ENCODE measurements at regions not wholly inside any gene's neighbourhood (a gene's known extent, or its start where the extent isn't known, plus 50 kb on each side); places are given as distances from the start of the nearest gene placed in this dataset.

DNA sequence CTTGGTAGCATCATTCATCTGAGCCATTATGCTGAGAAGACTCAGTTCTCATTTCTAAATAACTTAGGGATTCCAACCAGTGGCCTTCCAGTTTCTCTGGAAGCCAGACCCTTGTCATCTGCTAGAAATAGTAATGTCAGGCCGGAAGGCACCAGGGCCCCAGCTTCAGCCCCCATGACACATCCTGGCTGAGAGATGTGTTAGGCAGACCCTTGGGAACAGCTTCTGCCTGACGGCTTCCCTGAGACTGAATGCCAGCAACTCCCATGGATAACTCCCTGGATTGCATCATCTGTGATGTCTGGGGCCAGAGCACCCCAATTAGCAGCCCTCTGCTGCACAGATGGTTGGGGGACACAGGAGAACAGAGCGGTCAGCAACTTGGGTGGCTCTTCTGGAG, 583.5 kb upstream of the TBX3 start:
- Histone ChIP-seq H3K9ac (no peak overlapping the region), H3K4me1 (peaks cover 0 to 8% (median 2%) of the 10 kb centered on the region in 10 experiments; a peak in 12 of 20 replicates), H3K27me3 (no peaks in the 10 kb centered on the region), H4K20me1 (no peaks in the 10 kb centered on the region), H3K4me3 (no peak overlapping the region), H3K27ac (no peak overlapping the region), H3K36me3 (no peaks in the 10 kb centered on the region), H3K4me2 (no peak overlapping the region), H3K9me3 (replicated peaks in 1 of 11) (no peaks in the 10 kb centered on the region)
- TF ChIP-seq Cebpa-rat (IDR thresholded peaks at IDR 0.05) = no peak

DNA sequence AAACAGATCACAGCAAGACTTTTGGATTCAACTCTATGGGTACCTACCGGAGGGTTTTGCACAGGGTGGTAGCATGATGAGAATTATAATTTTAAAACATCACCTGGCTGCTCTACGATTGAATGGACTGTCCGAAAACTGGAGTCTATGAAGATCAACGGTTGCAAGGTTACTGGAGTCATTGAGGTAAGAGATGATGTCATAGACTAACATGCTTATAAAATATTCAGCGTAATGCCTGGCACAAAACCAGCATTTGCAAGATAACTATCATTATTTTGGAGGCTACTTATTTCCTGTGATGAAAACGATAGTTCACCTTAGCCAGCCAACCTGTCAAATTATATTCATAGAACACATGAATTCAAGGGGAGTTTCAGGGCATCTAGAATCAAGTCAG, 580.6 kb upstream of the TBX3 start:
- no peak for TF ChIP-seq Cebpa-rat (IDR thresholded peaks at IDR 0.05)
- Histone ChIP-seq H3K9me3 (replicated peaks in 1 of 11) (no peaks in the 10 kb centered on the region), H3K27me3 (no peaks in the 10 kb centered on the region)

DNA sequence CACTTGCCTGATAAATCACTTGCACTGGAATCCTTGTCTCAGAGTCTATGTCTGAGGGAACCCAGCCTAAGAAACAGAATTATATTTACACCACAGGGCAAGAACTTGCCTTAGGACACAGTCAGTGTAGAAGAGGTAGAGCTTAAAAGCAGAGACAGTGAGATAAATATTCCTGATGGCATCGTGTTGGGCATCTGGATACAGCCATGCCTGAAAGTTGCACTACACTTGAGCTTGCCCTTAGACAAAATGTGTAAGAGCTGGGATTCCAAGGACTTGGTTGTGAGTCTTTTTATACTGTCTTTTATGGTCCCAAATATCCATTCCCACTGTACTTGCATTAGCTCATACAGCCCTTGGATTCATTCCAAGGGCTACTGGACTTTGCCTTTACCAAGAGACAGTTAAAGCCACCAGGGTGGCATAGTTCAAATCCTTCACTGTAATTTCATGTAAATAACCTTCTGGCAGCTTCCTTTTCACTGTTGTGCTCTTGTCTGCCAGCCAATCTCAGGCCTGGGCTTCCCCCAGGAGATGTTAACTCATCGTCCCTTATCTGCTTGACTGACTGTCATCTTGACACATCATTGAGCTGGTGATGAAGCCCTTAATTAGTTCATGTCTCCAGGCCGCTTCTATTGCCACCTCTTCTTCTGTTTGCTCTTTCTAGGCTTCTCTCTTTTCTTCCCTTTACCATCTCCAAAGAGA, 577.9 kb upstream of the TBX3 start:
- no peak for TF ChIP-seq Cebpa-rat (IDR thresholded peaks at IDR 0.05)
- H4K20me1 ChIP-seq = no peaks in the 10 kb centered on the region
- H3K4me2 ChIP-seq = peak overlapping the region in 9 of 11 experiments; percentile 2 to 66 (median 41); a peak in 16 of 22 replicates
- H3K4me3 ChIP-seq = no peak overlapping the region
- peaks cover 0 to 27% (median 19%) of the 10 kb centered on the region in 10 experiments; a peak in 14 of 20 replicates for H3K4me1 ChIP-seq
- no peaks in the 10 kb centered on the region for H3K36me3 ChIP-seq
- H3K27me3 ChIP-seq = no peaks in the 10 kb centered on the region
- no peak overlapping the region; a peak in 1 of 22 replicates for H3K9ac ChIP-seq
- peak overlapping the region in 2 of 11 experiments; percentile 3; a peak in 1 of 22 replicates for H3K27ac ChIP-seq
- H3K9me3 ChIP-seq (replicated peaks in 1 of 11) = no peaks in the 10 kb centered on the region

More for the DNA sequence above, 580.6 kb upstream of the TBX3 start:
- H3K4me1 ChIP-seq = peaks cover 0 to 27% (median 19%) of the 10 kb centered on the region in 10 experiments; a peak in 14 of 20 replicates
- no peak overlapping the region for H3K9ac ChIP-seq
- no peaks in the 10 kb centered on the region for H4K20me1 ChIP-seq
- H3K36me3 ChIP-seq = no peaks in the 10 kb centered on the region
- no peak overlapping the region for H3K27ac ChIP-seq
- no peak overlapping the region for H3K4me3 ChIP-seq
- H3K4me2 ChIP-seq = no peak overlapping the region

DNA sequence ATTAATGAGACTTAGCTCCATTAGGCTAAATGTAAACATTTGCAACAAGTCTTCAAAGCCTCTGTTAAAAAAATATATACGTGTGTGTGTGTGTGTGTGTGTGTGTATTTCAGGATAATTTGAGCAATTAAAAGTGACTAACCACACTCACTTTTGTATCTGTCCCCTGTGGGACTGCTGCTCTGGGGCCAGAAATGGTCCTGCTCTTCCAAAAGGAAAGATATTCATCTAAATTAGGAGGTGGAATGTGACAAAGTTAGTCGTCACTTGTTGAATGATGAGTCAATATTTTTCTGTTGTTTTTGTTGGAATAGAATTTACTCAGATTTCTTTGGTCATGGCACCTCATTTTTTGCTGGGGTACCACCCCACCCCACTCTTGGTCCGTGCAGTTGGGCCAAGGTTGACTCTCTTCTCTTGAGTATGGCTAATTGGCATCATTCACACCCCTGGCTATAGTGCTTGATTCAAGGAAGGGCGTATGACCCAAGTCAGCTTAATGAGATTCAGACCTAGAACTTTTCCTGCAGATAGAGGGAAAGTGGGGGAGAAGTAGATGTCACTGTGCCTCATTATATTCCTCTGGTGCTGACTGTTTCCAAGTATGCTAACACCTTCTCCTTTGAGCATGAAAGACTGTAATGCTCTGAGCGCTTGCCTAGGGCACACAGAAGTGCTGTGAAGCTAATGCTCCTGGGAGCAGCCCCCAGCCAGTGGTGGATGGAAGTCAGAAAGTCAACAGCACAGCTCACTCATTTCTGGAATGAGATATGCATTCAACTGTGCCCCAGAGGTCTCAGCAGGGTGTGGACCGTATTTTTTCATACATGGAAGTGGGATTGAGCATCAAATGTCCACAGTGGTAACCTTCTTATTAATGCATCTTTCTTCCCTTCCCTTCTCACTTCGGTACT, 577.0 kb upstream of the TBX3 start:
- no peak overlapping the region for H3K4me3 ChIP-seq
- no peak for TF ChIP-seq Cebpa-rat (IDR thresholded peaks at IDR 0.05)
- H3K9me3 ChIP-seq (replicated peaks in 1 of 11) = no peaks in the 10 kb centered on the region
- H3K4me1 ChIP-seq = peaks cover 0 to 27% (median 19%) of the 10 kb centered on the region in 10 experiments; a peak in 14 of 20 replicates
- no peaks in the 10 kb centered on the region for H4K20me1 ChIP-seq
- no peaks in the 10 kb centered on the region for H3K36me3 ChIP-seq
- H3K9ac ChIP-seq = no peak overlapping the region; a peak in 1 of 22 replicates
- H3K4me2 ChIP-seq = peak overlapping the region in 7 of 11 experiments; percentile 2 to 66 (median 56); a peak in 14 of 22 replicates
- peak overlapping the region in 1 of 11 experiments; percentile 3; a peak in 1 of 22 replicates for H3K27ac ChIP-seq
- no peaks in the 10 kb centered on the region for H3K27me3 ChIP-seq

DNA sequence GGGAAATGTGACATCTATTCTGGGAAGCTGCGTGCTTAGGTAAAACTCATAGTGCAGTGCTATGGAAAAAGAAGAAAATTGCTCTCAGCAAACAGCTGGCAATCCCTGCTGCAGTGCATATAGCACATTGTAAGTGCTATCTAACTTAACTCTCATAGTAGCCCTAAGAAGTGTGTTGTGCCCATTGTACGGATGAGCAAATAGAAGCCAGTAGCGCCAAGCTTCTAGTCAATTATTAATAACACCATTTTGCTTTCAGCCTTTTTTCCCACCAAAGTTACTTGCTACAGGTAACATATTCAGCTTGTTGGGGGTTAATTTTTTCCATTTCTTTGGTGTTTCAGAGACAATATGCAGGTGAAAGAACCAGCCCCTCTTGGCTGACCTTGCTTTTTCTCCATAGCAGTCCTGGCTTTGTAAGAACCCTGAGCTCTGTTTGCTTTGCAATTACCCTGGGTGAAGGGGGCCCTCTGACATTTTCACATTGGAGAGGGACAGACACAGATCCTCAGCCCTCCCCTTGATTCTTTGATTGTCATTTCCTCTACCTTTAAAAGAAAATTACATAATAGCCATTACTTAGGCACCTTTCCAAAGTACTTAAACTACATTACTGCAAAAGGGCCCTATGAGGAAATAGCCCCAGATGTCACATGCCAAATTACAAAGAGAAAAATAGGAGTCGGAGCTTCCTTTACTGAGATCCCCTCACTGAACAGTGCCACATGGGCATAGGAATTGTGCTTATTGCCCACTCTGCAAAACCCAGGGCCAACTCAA, 576.2 kb upstream of the TBX3 start:
- no peaks in the 10 kb centered on the region for H4K20me1 ChIP-seq
- no peaks in the 10 kb centered on the region for H3K27me3 ChIP-seq
- peak overlapping the region in 3 of 11 experiments; percentile 56 to 64 (median 61); a peak in 2 of 22 replicates for H3K4me2 ChIP-seq
- no peak overlapping the region for H3K4me3 ChIP-seq
- no peaks in the 10 kb centered on the region for H3K36me3 ChIP-seq
- no peak overlapping the region for H3K27ac ChIP-seq
- peaks cover 0 to 27% (median 19%) of the 10 kb centered on the region in 10 experiments; a peak in 14 of 20 replicates for H3K4me1 ChIP-seq
- no peak for TF ChIP-seq Cebpa-rat (IDR thresholded peaks at IDR 0.05)
- H3K9ac ChIP-seq = no peak overlapping the region
- no peaks in the 10 kb centered on the region for H3K9me3 ChIP-seq (replicated peaks in 1 of 11)

DNA sequence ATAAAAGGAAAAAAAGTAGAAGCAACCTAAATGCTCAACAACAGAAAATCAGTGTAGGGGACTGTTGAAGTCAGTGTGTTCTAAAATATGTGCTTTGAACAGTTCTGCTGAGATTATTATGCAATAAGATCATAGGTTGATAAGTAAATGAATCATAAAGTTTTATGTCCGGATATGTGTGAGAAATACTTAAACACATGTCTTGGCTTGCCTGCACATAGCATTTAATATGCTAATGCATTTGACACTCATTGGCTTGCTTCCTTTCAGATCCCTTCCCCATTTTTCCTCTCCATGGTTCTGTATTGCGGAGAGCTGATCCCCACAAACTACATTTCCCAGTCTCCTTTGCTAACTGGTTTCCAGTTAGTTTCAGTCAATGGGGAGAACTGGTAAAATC, 573.8 kb upstream of the TBX3 start:
- no peaks in the 10 kb centered on the region for H3K27me3 ChIP-seq
- H3K9me3 ChIP-seq (replicated peaks in 1 of 11) = no peaks in the 10 kb centered on the region
- H3K4me3 ChIP-seq = no peak overlapping the region
- no peak overlapping the region for H3K9ac ChIP-seq
- no peaks in the 10 kb centered on the region for H3K36me3 ChIP-seq
- no peak for TF ChIP-seq Cebpa-rat (IDR thresholded peaks at IDR 0.05)
- no peaks in the 10 kb centered on the region for H4K20me1 ChIP-seq
- no peak overlapping the region for H3K4me2 ChIP-seq
- no peak overlapping the region for H3K27ac ChIP-seq
- H3K4me1 ChIP-seq = peaks cover 0 to 25% (median 19%) of the 10 kb centered on the region in 10 experiments; a peak in 14 of 20 replicates

DNA sequence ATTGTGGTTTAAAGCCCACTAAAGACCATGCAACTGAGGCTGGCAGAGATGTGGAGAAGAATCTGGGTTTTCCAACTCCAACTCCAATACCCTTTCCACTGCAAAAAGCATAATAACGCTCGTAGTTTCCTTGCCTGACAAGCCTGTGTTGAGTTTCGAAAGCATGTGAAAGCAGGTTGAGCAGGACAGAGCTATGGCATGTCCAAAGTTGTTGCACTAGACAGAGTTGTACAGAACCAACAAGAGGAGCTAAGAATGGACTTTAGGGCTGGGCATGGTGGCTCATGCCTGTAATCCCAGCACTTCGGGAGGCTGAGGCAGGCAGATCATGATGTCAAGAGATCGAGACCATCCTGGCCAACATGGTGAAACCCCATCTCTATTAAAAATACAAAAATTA, 572.0 kb upstream of the TBX3 start:
- Histone ChIP-seq H3K36me3 (no peaks in the 10 kb centered on the region), H3K9ac (no peak overlapping the region), H4K20me1 (no peaks in the 10 kb centered on the region), H3K9me3 (replicated peaks in 1 of 11) (peaks cover 0 to 3% (median 0%) of the 10 kb centered on the region in 11 experiments; a peak in 2 of 22 replicates), H3K27me3 (no peaks in the 10 kb centered on the region), H3K4me1 (peaks cover 0 to 6% (median 2%) of the 10 kb centered on the region in 10 experiments; a peak in 10 of 20 replicates), H3K4me2 (no peak overlapping the region), H3K27ac (no peak overlapping the region), H3K4me3 (no peak overlapping the region)
- no peak for TF ChIP-seq Cebpa-rat (IDR thresholded peaks at IDR 0.05)

DNA sequence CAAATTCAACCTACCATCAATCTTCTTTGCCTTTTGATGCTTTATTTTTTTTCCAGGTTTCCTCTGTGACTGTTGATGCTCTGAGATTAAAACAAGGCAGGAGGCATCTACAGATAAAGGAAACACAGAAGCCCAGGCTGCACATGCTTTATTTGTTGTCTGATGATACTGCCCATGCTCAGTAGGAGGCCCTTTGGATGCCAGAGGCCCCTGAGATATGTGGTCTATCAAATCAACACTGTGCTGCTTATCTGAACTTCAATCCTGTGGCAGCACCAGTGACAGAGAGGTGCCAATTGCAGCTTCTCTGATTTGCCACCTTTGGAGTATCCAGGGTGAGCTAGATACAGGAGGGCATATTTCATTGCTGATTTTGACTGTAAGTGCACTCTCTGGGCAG, 571.3 kb upstream of the TBX3 start:
- Histone ChIP-seq H3K27me3 (no peaks in the 10 kb centered on the region), H3K4me3 (no peak overlapping the region), H3K4me2 (no peak overlapping the region), H3K36me3 (no peaks in the 10 kb centered on the region), H3K9me3 (replicated peaks in 1 of 11) (peaks cover 0 to 7% (median 0%) of the 10 kb centered on the region in 11 experiments; a peak in 2 of 22 replicates), H4K20me1 (no peaks in the 10 kb centered on the region), H3K9ac (no peak overlapping the region), H3K27ac (no peak overlapping the region), H3K4me1 (0 out of 20 replicates have a peak, but pooled peaks cover 0 to under 1% (median 0%) of the 10 kb centered on the region in 10 experiments)
- no peak for TF ChIP-seq Cebpa-rat (IDR thresholded peaks at IDR 0.05)

Measured in BLaER1 treated with 17β-estradiol and CSF1 and Interleukin-3, amounts not matched to agents 10 nM and 100 nM (cell line).